MM.1S (cell line): ENCODE measurements at regions not wholly inside any gene's neighbourhood (a gene's known extent, or its start where the extent isn't known, plus 50 kb on each side); places are given as distances from the start of the nearest gene placed in this dataset.

Experiments
- DNase-seq: peaks from one replicate; pipeline ENCODE4 v3.0.0-alpha.2; 2015
- H2AFZ ChIP-seq: fragments of 300-600 bp; sonication (generic); 2 replicates; pipeline ENCODE4 v1.6.0; 2016; ENCODE audit warnings: antibody characterized with exemption, low read length
- H3F3A ChIP-seq: fragments of 300-600 bp; sonication (generic); 2 replicates; pipeline ENCODE4 v1.6.1; 2016; ENCODE audit warnings: mild to moderate bottlenecking, antibody characterized with exemption, low read length, moderate library complexity, mixed read lengths; ENCODE audit not compliant: insufficient read depth
- H3K27ac ChIP-seq: fragments of 300-600 bp; sonication (generic); 2 replicates; pipeline ENCODE4 v1.5.1; 2016; ENCODE audit warnings: mild to moderate bottlenecking, low read length
- H3K27me3 ChIP-seq: fragments of 300-600 bp; sonication (generic); replicated peaks from 2 replicates; pipeline ENCODE4 v1.6.0; 2016; ENCODE audit warnings: low read length; ENCODE audit not compliant: insufficient read depth
- H3K36me3 ChIP-seq: fragments of 300-600 bp; sonication (generic); replicated peaks from 2 replicates; pipeline ENCODE4 v1.6.1; 2016; ENCODE audit warnings: mild to moderate bottlenecking, low read length, mixed read lengths; ENCODE audit not compliant: insufficient read depth
- H3K4me1 ChIP-seq: fragments of 300-600 bp; sonication (generic); 2 replicates; pipeline ENCODE4 v1.6.1; 2016; ENCODE audit warnings: low read length, mixed read lengths
- H3K4me2 ChIP-seq: fragments of 300-600 bp; sonication (generic); 2 replicates; pipeline ENCODE4 v1.6.0; 2016; ENCODE audit warnings: low read depth, low read length
- H3K4me3 ChIP-seq: fragments of 300-600 bp; sonication (generic); 2 replicates; pipeline ENCODE4 v1.5.1; 2016; ENCODE audit warnings: low read length, mixed read lengths
- H3K79me2 ChIP-seq: fragments of 300-600 bp; sonication (generic); 2 replicates; pipeline ENCODE4 v1.6.1; 2016; ENCODE audit warnings: mixed run types, low read length, mixed read lengths
- H3K9ac ChIP-seq: fragments of 300-600 bp; sonication (generic); 2 replicates; pipeline ENCODE4 v1.6.1; 2016; ENCODE audit warnings: low read length, mixed read lengths
- H3K9me2 ChIP-seq: fragments of 300-600 bp; sonication (generic); replicated peaks from 2 replicates; pipeline ENCODE4 v1.6.1; 2016; ENCODE audit warnings: mild to moderate bottlenecking, low read length, mixed read lengths; ENCODE audit not compliant: insufficient read depth
- H3K9me3 ChIP-seq: fragments of 300-600 bp; sonication (generic); replicated peaks from 2 replicates; pipeline ENCODE4 v1.6.1; 2016; ENCODE audit warnings: mild to moderate bottlenecking, low read length, mixed read lengths; ENCODE audit not compliant: insufficient read depth
- H4K20me1 ChIP-seq: fragments of 300-600 bp; sonication (generic); 2 replicates; pipeline ENCODE4 v1.6.1; 2016; ENCODE audit warnings: mild to moderate bottlenecking, low read length, moderate library complexity, mixed read lengths; ENCODE audit not compliant: insufficient read depth
- CTCF ChIP-seq: fragments of 300-600 bp; sonication (generic); IDR thresholded peaks from 2 replicates; pipeline ENCODE4 v1.5.1; 2016; ENCODE audit warnings: antibody characterized with exemption, low read length, mixed read lengths
- EZH2 ChIP-seq: fragments of 300-600 bp; sonication (generic); optimal IDR thresholded peaks from 2 replicates; pipeline ENCODE3; 2017; ENCODE audit warnings: low read depth, mild to moderate bottlenecking, antibody characterized with exemption, low read length, mixed read lengths
- EZH2phosphoT487 ChIP-seq: fragments of 300-600 bp; sonication (generic); IDR thresholded peaks from 2 replicates; pipeline ENCODE4 v1.6.1; 2018; ENCODE audit warnings: antibody characterized with exemption, low read length

GRCh38 chr2:88815282-88815681 lies 123.8 kb downstream of the RPIA start:
- no peak overlapping the region for H3K4me2 ChIP-seq
- H3K36me3 ChIP-seq, result no peaks in the 10 kb centered on the region
- H3K4me1 ChIP-seq, result no peaks in the 10 kb centered on the region
- H3K9me2 ChIP-seq, result no peaks in the 10 kb centered on the region
- TF ChIP-seq EZH2phosphoT487 (no peak), CTCF (no peak)
- no peaks in the 10 kb centered on the region for H4K20me1 ChIP-seq
- H3K9me3 ChIP-seq, result no peaks in the 10 kb centered on the region
- no peaks in the 10 kb centered on the region for H3K27me3 ChIP-seq
- no peak overlapping the region for H3K9ac ChIP-seq
- DNase-seq, result no peak
- no peaks in the 10 kb centered on the region for H3K79me2 ChIP-seq
- H3K4me3 ChIP-seq, result no peak overlapping the region
- H2AFZ ChIP-seq, result no peak overlapping the region
- H3F3A ChIP-seq, result no peaks in the 10 kb centered on the region
- no peak overlapping the region for H3K27ac ChIP-seq

GRCh38 chr2:88815697-88816096 lies 124.2 kb downstream of the RPIA start:
- H2AFZ ChIP-seq, result no peak overlapping the region
- no peak for DNase-seq

GRCh38 chr2:88818381-88818780 lies 126.9 kb downstream of the RPIA start:
- no peak overlapping the region for H3K4me3 ChIP-seq
- no peaks in the 10 kb centered on the region for H3F3A ChIP-seq
- H2AFZ ChIP-seq, result no peak overlapping the region
- TF ChIP-seq CTCF, result no peak
- TF ChIP-seq EZH2phosphoT487, result no peak
- no peak for TF ChIP-seq EZH2
- no peaks in the 10 kb centered on the region for H3K79me2 ChIP-seq
- H3K9me3 ChIP-seq, result no peaks in the 10 kb centered on the region
- no peak overlapping the region for H3K9ac ChIP-seq
- no peaks in the 10 kb centered on the region for H3K27me3 ChIP-seq
- no peaks in the 10 kb centered on the region for H3K9me2 ChIP-seq
- no peak overlapping the region for H3K4me2 ChIP-seq
- no peak for DNase-seq
- no peaks in the 10 kb centered on the region for H4K20me1 ChIP-seq
- H3K4me1 ChIP-seq, result no peaks in the 10 kb centered on the region
- H3K36me3 ChIP-seq, result no peaks in the 10 kb centered on the region
- H3K27ac ChIP-seq, result no peak overlapping the region

More at GRCh38 chr2:88815697-88816096, 124.2 kb downstream of the RPIA start:
- Histone ChIP-seq H3K9me2 (no peaks in the 10 kb centered on the region), H3K4me1 (no peaks in the 10 kb centered on the region), H3F3A (no peaks in the 10 kb centered on the region), H3K79me2 (no peaks in the 10 kb centered on the region), H3K9me3 (no peaks in the 10 kb centered on the region), H3K27me3 (no peaks in the 10 kb centered on the region), H3K4me2 (no peak overlapping the region), H3K36me3 (no peaks in the 10 kb centered on the region), H3K27ac (no peak overlapping the region), H3K4me3 (no peak overlapping the region), H3K9ac (no peak overlapping the region), H4K20me1 (no peaks in the 10 kb centered on the region)
- TF ChIP-seq CTCF, result no peak
- TF ChIP-seq EZH2, result no peak
- no peak for TF ChIP-seq EZH2phosphoT487
